CD4-positive, alpha-beta T cell (primary cell): ENCODE measurements at regions not wholly inside any gene's neighbourhood (a gene's known extent, or its start where the extent isn't known, plus 50 kb on each side); places are given as distances from the start of the nearest gene placed in this dataset.
"Not testable (repeated sequence)": the region's sequence is repeated elsewhere in the genome, so short reads cannot be mapped to it uniquely, and the experiment has no call there.

Experiments
- ATAC-seq: fragments of 200-7000 bp; cut with Tn5 transposase; one replicate; pipeline ENCODE4 v1.10.0; 2022; ENCODE audit warnings: mild to moderate bottlenecking; ENCODE audit not compliant: poor library complexity
- CTCF ChIA-PET: fragments of 350-600 bp; sonication (Branson Sonifier 250); formaldehyde crosslinking; loops from one replicate; lab custom pipeline; 2021; ENCODE audit warnings: antibody characterized with exemption, inconsistent platforms; lab: Charles Lee
- POLR2A ChIA-PET: fragments of 350-600 bp; sonication (Branson Sonifier 250); formaldehyde crosslinking; loops from one replicate; lab custom pipeline; 2021; ENCODE audit warnings: antibody characterized with exemption, inconsistent platforms; lab: Charles Lee
- DNase-seq, 14 experiments: peaks; one replicate each; pipeline ENCODE4 v3.0.0-alpha.2; 2013 to 2020; ENCODE audit warnings: mixed read lengths in 2 of 14
- H3K27ac ChIP-seq, 2 donors: one replicate each; pipeline versions ENCODE4 v1.5.1 to v1.7.0; 2013; ENCODE audit warnings: low read length in 2 of 2, low read depth in 1 of 2, mild to moderate bottlenecking in 1 of 2
- H3K27me3 ChIP-seq, 2 experiments: 1 replicate in 1 of 2; 2 replicates in 1 of 2; pipeline versions ENCODE4 v1.6.1 to v1.7.0; 2013; ENCODE audit warnings: low read length in 2 of 2, control low read depth in 1 of 2, mild to moderate bottlenecking in 1 of 2, moderate library complexity in 1 of 2; ENCODE audit not compliant: insufficient read depth in 2 of 2, control insufficient read depth in 1 of 2
- H3K36me3 ChIP-seq: one replicate; pipeline ENCODE4 v1.6.1; 2013; ENCODE audit warnings: low read length, control low read depth; ENCODE audit not compliant: insufficient read depth
- H3K4me1 ChIP-seq: one replicate; pipeline ENCODE4 v1.6.1; 2013; ENCODE audit warnings: low read length, control low read depth; ENCODE audit not compliant: insufficient read depth
- H3K4me3 ChIP-seq: one replicate; pipeline ENCODE4 v1.5.1; 2013; ENCODE audit warnings: mild to moderate bottlenecking, low read length, moderate library complexity
- H3K9me3 ChIP-seq, 2 experiments: 1 replicate in 1 of 2; 2 replicates in 1 of 2; pipeline versions ENCODE4 v1.6.1 to v1.7.0; 2013; ENCODE audit warnings: low read length in 2 of 2, mild to moderate bottlenecking in 2 of 2, control low read depth in 1 of 2, moderate library complexity in 1 of 2; ENCODE audit not compliant: control insufficient read depth in 1 of 2, insufficient read depth in 1 of 2
- H3K27ac Mint-ChIP-seq: one replicate; pipeline ENCODE4 v1.8.0; 2020; ENCODE audit warnings: mixed read lengths
- H3K27me3 Mint-ChIP-seq: one replicate; pipeline ENCODE4 v1.8.0; 2021; ENCODE audit warnings: mixed read lengths
- H3K36me3 Mint-ChIP-seq: one replicate; pipeline ENCODE4 v1.8.0; 2021; ENCODE audit warnings: low read depth, mixed read lengths
- H3K4me1 Mint-ChIP-seq: one replicate; pipeline ENCODE4 v1.8.0; 2021; ENCODE audit warnings: low read depth, mixed read lengths
- H3K4me3 Mint-ChIP-seq: one replicate; pipeline ENCODE4 v1.8.0; 2020; ENCODE audit warnings: mild to moderate bottlenecking, mixed read lengths
- H3K9me3 Mint-ChIP-seq: one replicate; pipeline ENCODE4 v1.8.0; 2020; ENCODE audit warnings: mixed read lengths
- CTCF ChIP-seq: fragments of 200-600 bp; IDR thresholded peaks from one replicate; pipeline ENCODE4 v1.8.0; 2022; ENCODE audit warnings: antibody characterized with exemption, mild to moderate bottlenecking
- intact Hi-C, 2 experiments: fragments of 100-400 bp; cut with DNase I in 1 of 2; cut with micrococcal nuclease in 1 of 2; formaldehyde crosslinking; loops; one replicate each; pipeline versions ENCODE4 v1.15.1 to v1.9.0; 2023 to 2025; cut with DNase I, micrococcal nuclease

DNA sequence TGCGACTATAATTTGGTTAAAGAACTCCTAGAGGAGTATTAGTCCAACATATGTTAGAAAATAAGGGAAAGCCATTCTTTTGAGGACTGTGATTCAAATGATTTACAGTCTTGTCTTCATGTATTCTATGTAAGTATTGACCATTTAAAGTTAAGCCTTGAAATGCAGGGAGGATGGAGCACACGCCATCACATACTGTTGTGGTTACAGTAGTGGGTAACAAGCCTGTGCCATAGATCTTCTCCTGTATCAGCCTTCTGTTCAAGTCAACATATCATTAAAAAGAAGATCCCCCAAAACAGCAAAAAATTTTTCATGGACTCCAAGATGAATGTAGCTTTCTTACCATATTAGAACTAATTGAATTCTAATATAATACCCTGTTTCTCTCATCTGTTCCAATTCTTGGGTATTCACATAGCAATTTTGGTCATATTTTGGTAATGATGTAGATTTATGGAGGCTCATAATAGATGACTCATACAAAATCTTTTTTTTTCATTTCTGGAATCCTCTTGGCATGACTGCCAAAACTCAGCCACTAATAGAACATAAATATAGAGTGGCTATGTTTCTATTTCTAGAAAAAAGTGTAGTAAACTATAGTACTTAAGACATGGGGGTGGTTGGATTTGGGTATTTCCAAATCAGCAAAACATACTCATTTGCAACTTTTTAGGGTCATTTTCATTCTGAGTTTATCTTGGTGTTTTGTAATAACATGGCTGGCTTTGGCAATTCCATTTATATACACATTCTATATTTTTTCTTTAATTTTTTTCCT, 413.5 kb downstream of the BCKDHB start:
- H3K9me3 Mint-ChIP-seq = no peaks in the 10 kb centered on the region
- no peak overlapping the region for H3K4me3 Mint-ChIP-seq
- no peak overlapping the region for H3K27ac Mint-ChIP-seq
- DNase-seq (no peak), ATAC-seq (no peak)
- Histone ChIP-seq H3K4me1 (no peaks in the 10 kb centered on the region), H3K36me3 (no peaks in the 10 kb centered on the region), H3K9me3 (no peaks in the 10 kb centered on the region), H3K4me3 (no peak overlapping the region), H3K27ac (no peak overlapping the region), H3K27me3 (peaks cover 0 to 6% of the 10 kb centered on the region in 2 experiments)
- H3K4me1 Mint-ChIP-seq = no peaks in the 10 kb centered on the region
- H3K27me3 Mint-ChIP-seq = no peaks in the 10 kb centered on the region
- no peaks in the 10 kb centered on the region for H3K36me3 Mint-ChIP-seq
- ChIA-PET POLR2A (no interaction called here), CTCF (no interaction called here)
- intact Hi-C loops = no loop called here
- no peak for TF ChIP-seq CTCF

DNA sequence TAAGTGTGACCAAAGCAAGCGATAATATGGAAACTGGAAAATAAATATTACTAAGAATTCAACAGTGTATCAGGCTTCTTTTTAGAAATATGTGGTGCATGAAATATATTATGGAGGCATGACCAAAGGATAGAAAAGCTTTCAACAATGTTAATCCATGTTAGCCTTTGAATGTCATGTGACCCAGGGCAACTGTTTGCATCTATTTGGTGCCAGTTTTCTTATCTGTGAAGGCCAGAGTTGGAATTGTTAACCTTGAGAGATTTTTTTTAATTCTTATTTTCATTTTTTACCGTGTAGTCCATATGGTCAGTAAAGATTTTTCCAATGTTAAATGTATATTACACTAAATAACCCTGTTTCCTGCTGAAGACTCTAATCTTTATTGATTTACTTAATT, 411.1 kb downstream of the BCKDHB start:
- H3K36me3 ChIP-seq = no peaks in the 10 kb centered on the region
- DNase-seq (no peak), ATAC-seq (no peak)
- Mint-ChIP-seq H3K27me3 (no peaks in the 10 kb centered on the region), H3K4me1 (no peaks in the 10 kb centered on the region), H3K4me3 (no peak overlapping the region), H3K36me3 (no peaks in the 10 kb centered on the region), H3K27ac (no peak overlapping the region), H3K9me3 (no peaks in the 10 kb centered on the region)
- no peaks in the 10 kb centered on the region for H3K27me3 ChIP-seq
- H3K9me3 ChIP-seq = no peaks in the 10 kb centered on the region
- intact Hi-C loops = no loop called here
- no peaks in the 10 kb centered on the region for H3K4me1 ChIP-seq
- no peak for TF ChIP-seq CTCF
- H3K27ac ChIP-seq = no peak overlapping the region
- CTCF ChIA-PET = no interaction called here
- POLR2A ChIA-PET = no interaction called here
- H3K4me3 ChIP-seq = no peak overlapping the region

DNA sequence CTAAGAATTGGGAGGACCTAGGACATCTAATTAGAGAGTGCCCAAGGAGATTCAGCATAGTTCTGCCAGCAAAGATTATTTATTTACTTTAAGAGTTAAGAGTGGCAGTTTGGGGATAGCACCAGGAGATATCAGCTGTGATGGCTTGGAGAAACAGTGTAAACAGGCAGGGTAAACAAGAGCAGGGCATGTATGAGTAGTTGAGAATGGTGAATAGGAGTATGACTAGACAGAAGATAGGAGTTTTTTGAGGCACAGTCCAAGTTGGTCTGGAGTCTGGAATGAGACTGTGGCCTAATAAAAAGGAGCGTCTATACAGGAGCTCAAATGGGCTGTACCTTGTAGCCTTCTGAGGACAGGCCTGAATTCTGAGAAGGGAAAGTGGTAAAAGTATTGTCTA, 404.1 kb downstream of the BCKDHB start:
- H3K27me3 ChIP-seq, H3K27ac ChIP-seq, DNase-seq, CTCF ChIA-PET, H3K36me3 Mint-ChIP-seq, H3K4me3 ChIP-seq, H3K4me3 Mint-ChIP-seq, H3K36me3 ChIP-seq, H3K27me3 Mint-ChIP-seq, POLR2A ChIA-PET, H3K4me1 ChIP-seq, H3K4me1 Mint-ChIP-seq, intact Hi-C loops, H3K9me3 ChIP-seq, ATAC-seq, H3K9me3 Mint-ChIP-seq, H3K27ac Mint-ChIP-seq: not testable (repeated sequence)
